HG03354 (cell line): ENCODE measurements at regions not wholly inside any gene's neighbourhood (a gene's known extent, or its start where the extent isn't known, plus 50 kb on each side); places are given as distances from the start of the nearest gene placed in this dataset.
"Not testable (repeated sequence)": the region's sequence is repeated elsewhere in the genome, so short reads cannot be mapped to it uniquely, and the experiment has no call there.

Experiments used
- ATAC-seq: cut with Tn5 transposase; IDR thresholded peaks from one replicate; pipeline ENCODE4 v1.9.1; 2021; ENCODE audit warnings: mild to moderate bottlenecking; ENCODE audit not compliant: unreplicated experiment, poor library complexity, severe bottlenecking

- ATAC-seq, result not testable (repeated sequence)
Measured at GRCh38 chr7:63856466-63856865, 142.2 kb upstream of the ZNF722 start.

- ATAC-seq, result no peak
Measured at GRCh38 chr7:63867127-63867526, 131.5 kb upstream of the ZNF722 start.

DNA sequence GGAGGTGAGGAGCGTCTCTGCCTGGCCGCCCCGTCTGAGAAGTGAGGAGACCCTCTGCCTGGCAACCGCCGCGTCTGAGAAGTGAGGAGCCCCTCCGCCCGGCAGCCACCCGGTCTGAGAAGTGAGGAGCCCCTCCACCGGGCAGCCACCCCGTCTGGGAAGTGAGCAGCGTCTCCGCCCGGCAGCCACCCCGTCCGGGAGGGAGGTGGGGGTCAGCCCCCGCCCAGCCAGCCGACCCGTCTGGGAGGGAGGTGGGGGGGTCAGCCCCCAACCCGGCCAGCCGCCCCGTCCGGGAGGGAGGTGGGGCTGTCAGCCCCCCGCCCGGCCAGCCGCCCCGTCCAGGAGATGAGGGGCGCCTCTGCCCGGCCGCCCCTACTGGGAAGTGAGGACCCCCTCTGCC lies 124.4 kb upstream of the ZNF722 start:
- not testable (repeated sequence) for ATAC-seq

- ATAC-seq, result no peak
Measured at GRCh38 chr7:63876707-63877322, 121.8 kb upstream of the ZNF722 start.

DNA sequence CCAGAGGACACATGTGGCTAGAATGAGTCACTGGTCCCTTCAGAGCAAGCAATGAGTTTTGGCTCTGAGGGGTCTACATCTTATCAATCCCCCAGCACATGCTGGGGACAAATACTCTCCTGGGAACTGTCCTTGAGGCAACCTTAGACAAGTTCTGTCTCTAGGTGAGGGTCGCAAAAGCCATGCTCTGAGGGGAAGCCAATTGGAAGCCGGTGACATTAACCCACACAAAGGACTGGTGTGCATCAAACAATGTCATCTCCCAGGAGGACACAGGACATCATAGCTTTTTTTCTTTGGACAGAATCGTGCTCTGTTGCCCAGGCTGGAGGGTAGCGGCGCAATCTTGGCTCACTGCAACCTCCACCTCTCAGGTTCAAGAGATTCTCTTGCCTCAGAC lies 111.6 kb upstream of the ZNF722 start:
- no peak for ATAC-seq

- no peak for ATAC-seq
Measured at GRCh38 chr7:63899691-63900393, 98.8 kb upstream of the ZNF722 start.

DNA sequence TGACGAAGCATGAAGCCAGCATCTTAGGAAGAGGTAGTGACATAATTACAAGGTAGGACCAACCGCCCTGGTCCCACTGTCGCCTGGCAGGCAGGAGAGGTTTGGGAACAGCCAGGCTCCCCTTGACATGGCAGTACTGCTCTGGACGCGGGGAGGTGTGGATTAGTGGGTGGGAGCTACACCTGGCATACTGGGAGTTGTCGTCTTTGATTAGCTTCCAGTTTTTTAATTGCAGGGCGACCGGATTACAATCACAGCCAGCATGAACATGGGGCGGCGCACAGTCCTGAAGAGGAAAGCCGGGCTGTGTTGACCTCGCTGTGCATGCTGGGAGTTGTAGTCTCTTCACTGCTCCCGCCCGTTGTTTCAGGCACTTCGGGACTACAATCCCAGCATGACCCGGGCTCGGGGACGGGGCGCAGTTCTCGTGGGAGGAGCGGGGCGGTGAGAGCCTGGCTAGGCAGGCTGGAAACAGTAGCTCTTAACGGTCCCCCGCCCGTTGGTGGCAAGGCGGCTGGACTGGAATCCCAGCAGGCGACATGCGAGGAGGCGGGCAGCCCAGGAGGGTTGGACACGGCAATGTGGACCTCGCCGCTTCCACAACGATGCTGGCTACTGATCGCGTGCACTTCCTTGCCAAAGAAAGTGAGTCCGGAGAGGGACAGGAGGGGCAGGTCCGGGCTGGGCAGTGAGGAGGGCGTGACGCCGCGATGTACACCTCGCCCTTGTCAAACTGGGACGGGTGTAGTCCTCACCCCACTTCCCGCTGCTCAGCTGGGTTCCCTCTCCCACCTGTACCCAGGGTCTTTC lies 98.0 kb upstream of the ZNF722 start:
- no peak for ATAC-seq

- ATAC-seq, result not testable (repeated sequence)
Measured at GRCh38 chr7:63901204-63901506, 97.5 kb upstream of the ZNF722 start.

- ATAC-seq, result no peak
Measured at GRCh38 chr7:63918986-63919385, 79.7 kb upstream of the ZNF722 start.

- no peak for ATAC-seq
Measured at GRCh38 chr7:63925262-63925625, 73.4 kb upstream of the ZNF722 start.

- ATAC-seq, result peak; percentile 78
Measured at GRCh38 chr7:63925626-63926460, 72.8 kb upstream of the ZNF722 start.

DNA sequence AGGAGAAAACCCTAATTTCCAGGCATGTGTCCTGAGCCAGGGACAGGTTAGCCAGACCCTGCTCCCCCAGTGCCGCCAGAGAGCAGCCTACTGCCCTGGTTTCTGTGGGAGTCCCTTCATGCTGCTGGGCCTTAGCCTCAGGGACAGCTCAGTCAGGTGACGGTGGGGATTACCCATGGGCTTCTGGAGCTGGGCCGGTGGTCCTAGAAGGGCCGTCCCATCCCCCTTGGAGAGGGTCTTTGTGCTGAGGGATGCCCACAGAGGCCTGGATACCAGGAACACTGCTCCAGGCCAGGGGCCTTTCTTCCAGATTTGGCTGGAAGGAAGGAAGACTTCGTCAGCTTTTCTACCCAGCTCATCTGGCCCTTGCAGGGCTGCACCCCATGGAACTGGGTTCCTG lies 71.4 kb upstream of the ZNF722 start:
- ATAC-seq, result no peak

GRCh38 chr7:63931057-63931600 lies 67.5 kb upstream of the ZNF722 start:
- ATAC-seq, result no peak

DNA sequence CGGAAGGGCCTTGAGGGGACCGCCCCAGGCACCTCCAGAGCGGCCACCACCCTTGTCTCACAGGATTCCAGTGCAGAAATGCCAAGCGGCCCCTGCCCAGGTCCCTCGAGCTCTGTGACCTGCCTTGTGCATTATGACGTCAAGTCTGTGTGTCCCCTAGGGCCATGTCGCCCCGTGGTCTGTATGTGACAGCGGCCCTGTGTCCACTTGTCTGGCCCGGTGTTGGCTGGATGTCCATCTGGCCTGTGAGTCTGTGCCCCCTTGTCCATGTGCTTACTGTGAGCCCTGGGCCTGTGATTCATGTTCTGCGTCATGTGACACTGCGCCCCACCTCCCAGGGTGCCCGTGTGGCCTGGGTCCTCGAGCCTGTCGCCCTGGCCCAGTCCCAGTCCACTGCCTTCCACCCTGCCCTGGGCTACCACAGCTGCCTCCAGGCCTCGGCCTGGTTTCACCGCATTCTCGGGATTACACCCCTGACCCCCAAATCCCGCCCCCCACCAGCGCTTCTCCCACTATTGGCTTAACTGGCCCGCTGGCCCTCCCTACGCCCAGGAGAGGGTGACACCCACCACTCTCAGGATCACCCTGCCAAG lies 66.6 kb upstream of the ZNF722 start:
- ATAC-seq, result no peak
